Activated CD4-positive, CD25-positive, alpha-beta regulatory T cell treated with anti-CD3 and anti-CD28 coated beads, Interleukin-2, amount 50 U/mL, for 72 hours (primary cell): ENCODE measurements at regions not wholly inside any gene's neighbourhood (a gene's known extent, or its start where the extent isn't known, plus 50 kb on each side); places are given as distances from the start of the nearest gene placed in this dataset.

Source experiments
- DNase-seq: peaks from one replicate; pipeline ENCODE4 v3.0.0; 2021

- no peak for DNase-seq
These were observed 534.9 kb downstream of the MIAT start for GRCh38 chr22:27192135-27192829.

DNA sequence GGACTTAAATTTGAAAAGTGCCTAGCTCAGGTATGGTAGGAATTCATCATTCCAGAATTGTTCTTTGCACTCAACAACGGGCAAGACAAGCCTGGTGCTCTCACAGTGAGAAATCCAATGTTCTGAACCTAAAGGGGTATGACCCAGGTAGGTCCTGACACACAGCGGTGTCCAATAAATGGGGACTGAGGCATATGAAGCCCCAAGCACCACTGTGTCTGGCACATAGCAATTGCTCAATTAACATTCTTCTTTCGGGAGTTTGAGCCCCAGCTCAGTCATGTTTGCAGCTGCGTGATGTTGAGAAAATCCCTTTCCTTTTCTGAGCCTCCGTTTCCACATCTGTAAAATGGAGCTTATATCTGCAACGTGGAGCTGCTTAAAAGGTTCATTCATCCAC, 535.8 kb downstream of the MIAT start:
- no peak for DNase-seq

DNA sequence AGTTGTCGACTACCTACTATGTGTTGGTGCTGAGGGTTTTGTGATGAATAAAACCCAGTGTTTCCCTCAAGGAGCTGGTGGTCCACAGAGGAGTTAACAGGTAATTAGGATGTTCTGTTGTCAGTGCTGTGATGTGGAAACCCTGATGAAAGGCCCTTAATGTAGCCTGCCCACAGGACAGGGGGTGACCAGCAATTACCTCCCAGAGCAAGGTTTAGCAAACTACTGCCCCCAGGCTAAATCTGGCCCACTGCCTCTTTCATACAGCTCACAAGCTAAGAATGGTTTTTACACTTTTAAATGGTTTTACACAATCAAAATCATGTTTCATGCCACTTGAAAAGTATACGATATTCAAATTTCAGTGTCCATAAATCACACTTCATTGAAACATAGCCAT, 536.2 kb downstream of the MIAT start:
- no peak for DNase-seq

DNA sequence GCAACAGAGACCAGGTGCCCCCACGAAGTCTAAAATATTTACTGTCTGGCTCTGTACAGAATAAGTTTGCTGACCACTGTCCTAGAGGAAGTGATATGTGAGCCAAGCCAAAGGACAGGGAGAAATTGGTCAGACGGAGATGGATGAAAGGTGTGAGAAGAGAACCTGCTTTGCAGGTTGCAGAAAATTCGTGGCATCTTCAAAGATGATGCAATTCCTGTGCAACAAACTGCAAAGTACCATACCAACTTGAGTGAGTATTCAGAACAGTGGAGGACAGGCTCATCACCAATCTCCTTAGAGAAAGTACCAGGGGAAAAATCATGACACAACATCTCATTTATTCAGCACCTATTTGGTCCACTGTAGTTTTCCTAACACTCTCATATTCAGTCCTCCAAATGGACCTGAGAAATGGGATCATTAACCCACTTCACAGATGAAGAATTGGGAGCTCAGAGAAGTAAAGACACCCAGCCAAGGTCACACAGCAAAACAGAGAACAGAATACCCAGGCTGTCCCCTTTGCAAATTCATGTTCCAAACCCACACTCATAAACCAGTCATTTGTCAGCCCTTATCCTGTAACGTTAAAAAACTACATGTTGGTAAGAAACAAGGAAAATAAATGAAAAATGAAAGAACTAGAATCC, 536.8 kb downstream of the MIAT start:
- DNase-seq = no peak

- no peak for DNase-seq
These were observed 537.7 kb downstream of the MIAT start for GRCh38 chr22:27195094-27195493.

- no peak for DNase-seq
These were observed 538.1 kb downstream of the MIAT start for GRCh38 chr22:27195494-27195893.

GRCh38 chr22:27196606-27197005, 539.2 kb downstream of the MIAT start:
- DNase-seq = no peak

DNA sequence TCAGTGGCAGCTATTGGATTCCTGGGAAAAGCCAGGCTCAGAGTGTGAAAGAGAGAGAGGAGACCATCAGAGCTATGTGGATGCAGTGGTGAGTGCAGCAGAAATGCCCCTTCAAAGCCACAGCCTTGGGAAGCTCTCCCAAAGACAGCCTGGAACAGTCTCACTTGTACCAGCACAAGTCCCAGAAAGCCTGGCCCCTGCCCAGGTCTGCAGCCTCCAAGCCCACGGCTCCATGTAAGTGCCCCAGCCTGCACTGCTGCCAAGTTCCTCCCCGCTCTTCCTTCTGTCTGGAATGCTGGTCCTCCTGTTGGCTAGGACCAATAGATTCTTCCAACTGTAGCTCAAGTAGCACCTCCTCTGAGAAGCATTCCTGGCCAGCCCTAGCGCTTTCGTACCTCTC, 539.7 kb downstream of the MIAT start:
- no peak for DNase-seq

DNA sequence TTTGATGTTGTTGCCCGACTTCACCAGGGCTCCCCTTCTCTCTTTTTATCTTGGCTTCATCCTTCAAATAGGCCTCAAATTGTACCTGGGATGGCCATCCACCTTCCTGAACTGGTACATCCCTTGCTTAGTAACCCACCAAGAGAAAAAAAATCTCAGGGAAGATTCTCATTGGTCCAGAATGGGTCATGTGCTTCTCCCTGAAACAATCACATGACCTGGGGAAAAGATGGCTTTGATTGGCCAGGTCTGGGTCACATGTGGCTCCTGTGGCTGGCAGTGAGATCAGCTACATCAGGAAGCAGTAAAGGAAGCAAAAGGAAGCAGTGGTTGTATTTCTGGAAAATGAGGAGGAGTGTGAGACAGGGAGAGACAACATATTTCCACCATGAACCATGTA, 540.2 kb downstream of the MIAT start:
- no peak for DNase-seq

- DNase-seq = no peak
These were observed 541.2 kb downstream of the MIAT start for GRCh38 chr22:27198518-27199035.

GRCh38 chr22:27199354-27199753, 542.0 kb downstream of the MIAT start:
- DNase-seq = no peak

DNA sequence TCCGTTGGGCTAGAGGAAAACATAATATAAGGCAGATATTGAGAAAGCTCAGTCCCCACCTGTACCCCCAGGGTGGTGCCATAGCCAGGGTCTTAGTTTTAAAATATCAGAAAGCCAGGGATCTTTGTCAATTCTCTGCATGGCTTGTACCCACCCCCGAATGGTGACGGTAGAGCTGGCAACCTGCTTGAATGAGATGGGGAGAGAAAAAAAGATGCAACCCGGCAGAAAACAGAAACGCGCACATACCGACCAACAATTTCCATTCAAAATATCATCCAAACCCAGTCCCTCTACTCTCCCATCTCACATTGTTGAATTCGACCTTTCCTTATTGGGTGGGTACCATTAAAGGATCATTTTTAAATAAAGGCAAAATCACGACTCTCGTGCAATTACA, 543.9 kb downstream of the MIAT start:
- DNase-seq = no peak

- no peak for DNase-seq
These were observed 544.4 kb downstream of the MIAT start for GRCh38 chr22:27201741-27202140.

GRCh38 chr22:27203276-27203660, 545.9 kb downstream of the MIAT start:
- no peak for DNase-seq

GRCh38 chr22:27204280-27204679, 546.9 kb downstream of the MIAT start:
- DNase-seq = no peak

GRCh38 chr22:27204817-27205216, 547.4 kb downstream of the MIAT start:
- no peak for DNase-seq

DNA sequence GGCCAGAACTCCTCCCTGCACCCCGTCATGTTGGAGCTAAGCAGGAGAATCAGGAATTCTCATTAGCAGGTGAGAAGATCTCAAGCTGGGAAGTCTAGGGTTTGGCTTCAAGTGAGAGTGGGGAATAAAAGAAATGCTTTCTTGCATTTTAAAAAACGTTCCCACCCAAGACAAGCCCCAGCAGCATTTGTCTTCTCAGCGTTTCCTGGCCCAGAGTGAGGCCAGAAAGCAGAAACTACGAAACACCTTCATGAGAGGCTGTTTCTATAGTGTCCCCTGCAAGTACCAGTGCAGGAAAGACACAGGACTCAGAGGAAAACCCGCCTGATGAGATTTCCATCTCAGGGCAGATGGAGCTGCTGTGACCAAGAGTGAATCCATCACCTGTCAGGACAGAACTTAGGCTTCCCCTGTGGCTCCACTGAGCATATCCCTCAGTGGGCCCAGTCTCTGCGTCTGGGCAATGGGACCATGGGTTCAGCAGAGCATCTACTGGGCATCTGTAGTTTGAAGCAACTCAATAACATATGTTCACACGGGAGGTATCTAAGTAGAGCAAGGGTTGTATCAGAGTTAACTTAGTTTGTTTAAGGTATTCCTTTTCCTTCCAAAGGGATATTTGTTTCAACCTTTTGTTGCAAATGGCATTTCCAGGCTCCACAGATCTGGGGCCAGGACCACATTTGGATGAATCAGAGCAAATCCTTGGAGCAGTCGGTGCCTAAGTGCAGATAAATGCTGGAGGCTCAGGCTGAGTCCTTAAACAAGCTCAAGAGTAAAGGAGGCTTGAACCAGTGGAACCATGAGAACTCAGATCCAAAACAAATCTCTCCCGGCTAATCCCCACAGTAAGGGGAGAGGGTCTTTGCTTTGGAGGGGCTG, 548.3 kb downstream of the MIAT start:
- DNase-seq = no peak

DNA sequence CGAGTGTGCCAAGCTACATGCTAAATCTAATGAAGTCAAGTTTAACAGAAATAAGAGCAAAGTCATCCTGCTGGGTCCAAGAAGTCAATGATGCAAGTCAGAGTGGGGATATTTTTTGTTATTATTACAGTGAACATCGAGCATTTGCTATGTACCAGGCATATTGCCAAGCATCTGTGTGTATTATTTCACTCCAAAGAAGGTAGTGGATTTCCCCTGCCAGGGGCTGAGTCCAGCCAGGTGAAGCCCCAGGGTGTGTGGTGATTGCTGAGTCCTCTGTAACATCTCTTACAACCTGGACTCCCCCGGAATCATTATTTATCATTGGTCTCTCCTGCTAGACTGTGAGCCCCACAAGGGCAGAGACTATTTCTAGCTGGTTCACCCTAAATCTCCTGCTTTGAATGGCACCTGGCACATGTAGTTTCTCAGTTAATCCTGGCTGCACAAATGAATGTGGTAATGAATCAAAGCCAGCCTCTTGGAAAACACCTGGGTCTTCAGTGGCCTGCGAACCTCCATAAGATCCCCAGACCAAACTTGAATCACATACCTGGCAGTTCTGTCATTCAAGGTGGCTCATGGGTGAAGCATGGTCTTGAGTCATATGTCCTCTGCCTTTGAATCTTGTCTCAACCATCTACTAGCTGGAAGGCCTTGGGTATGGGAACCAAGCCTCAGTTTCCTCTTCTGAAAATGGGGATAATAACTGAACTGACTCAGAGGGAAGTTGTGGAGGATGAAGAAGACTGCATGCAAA, 549.2 kb downstream of the MIAT start:
- DNase-seq = no peak

DNA sequence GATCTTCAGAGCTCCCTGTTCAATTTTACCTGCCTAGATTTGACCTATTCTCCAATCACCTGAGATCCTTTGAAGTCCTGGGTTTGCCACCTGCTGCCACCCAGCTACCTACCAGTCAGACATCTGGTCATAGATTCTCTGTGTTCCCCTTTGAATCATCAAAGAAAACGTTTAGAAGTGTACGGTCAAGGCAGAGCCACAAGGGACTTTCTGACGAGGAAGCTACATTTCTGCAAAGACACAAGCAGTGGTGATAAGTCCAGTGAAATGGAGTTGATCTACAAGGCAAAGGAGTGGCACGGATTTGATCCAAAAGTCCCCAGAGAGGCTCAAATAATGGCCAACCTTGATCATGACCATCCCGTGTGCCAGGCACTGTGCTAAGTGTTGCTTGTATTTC, 549.9 kb downstream of the MIAT start:
- no peak for DNase-seq

- DNase-seq = no peak
These were observed 550.5 kb downstream of the MIAT start for GRCh38 chr22:27207907-27208306.

DNA sequence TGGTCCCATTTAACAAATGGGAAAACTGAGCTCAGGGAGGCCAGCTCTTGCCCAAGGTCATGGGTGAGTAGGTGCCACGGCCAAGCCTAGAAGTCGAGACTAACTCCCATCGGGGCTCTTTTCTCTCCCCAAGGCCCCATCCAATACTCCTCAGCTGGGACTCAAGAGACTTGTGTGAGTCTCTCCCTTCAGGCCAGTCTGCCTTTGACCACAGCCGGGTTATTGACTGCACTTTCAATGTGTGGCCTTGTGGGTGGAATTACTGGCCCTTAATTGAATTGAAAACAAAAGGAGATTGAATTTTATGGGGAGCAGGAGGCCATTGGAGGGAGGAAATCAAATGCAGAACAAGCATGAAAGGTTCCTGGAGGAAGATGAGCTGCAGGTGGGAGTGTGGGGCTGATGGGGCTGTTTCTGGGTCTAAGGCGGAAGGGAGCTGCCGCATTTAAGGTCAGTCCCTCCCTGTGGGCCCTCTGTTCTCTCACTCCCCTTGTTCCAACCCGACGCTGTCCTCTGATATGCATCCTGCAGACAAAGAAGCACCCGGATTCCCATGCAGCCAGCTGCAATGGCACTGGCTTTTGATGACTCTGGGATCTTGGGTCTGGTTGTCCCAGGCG, 552.8 kb downstream of the MIAT start:
- DNase-seq = no peak

GRCh38 chr22:27212102-27212501, 554.7 kb downstream of the MIAT start:
- DNase-seq = no peak
